Stimulated activated CD8-positive, alpha-beta memory T cell treated with anti-CD3 and anti-CD28 coated beads, Interleukin-2, amount 100 ng/mL, for 48 hours (primary cell): ENCODE measurements at regions not wholly inside any gene's neighbourhood (a gene's known extent, or its start where the extent isn't known, plus 50 kb on each side); places are given as distances from the start of the nearest gene placed in this dataset.

ENCODE experiments used
- DNase-seq, 2 donors: peaks; one replicate each; pipeline ENCODE4 v3.0.0-alpha.2; 2020; ENCODE audit warnings: low read depth in 2 of 2

GRCh38 chr2:12253167-12253778 is 463.5 kb upstream of the TRIB2 start:
- DNase-seq: no peak

- no peak for DNase-seq
Observed at GRCh38 chr2:12254280-12254860, 462.4 kb upstream of the TRIB2 start.

- no peak for DNase-seq
Observed at GRCh38 chr2:12256206-12256605, 460.5 kb upstream of the TRIB2 start.

- no peak for DNase-seq
Observed at GRCh38 chr2:12257476-12257875, 459.3 kb upstream of the TRIB2 start.

- DNase-seq: no peak
Observed at GRCh38 chr2:12259493-12259892, 457.2 kb upstream of the TRIB2 start.

- no peak for DNase-seq
Observed at GRCh38 chr2:12261986-12262680, 454.6 kb upstream of the TRIB2 start.

GRCh38 chr2:12262681-12263436 is 453.9 kb upstream of the TRIB2 start:
- no peak for DNase-seq

- DNase-seq: no peak
Observed at GRCh38 chr2:12263730-12264129, 453.0 kb upstream of the TRIB2 start.

GRCh38 chr2:12264146-12264545 is 452.6 kb upstream of the TRIB2 start:
- DNase-seq: no peak

GRCh38 chr2:12265646-12266045 is 451.1 kb upstream of the TRIB2 start:
- DNase-seq: no peak

- DNase-seq: no peak
Observed at GRCh38 chr2:12267042-12267441, 449.7 kb upstream of the TRIB2 start.

GRCh38 chr2:12269041-12269972 is 447.4 kb upstream of the TRIB2 start:
- DNase-seq: no peak

- DNase-seq: no peak
Observed at GRCh38 chr2:12270876-12271588, 445.7 kb upstream of the TRIB2 start.

GRCh38 chr2:12271589-12271984 is 445.1 kb upstream of the TRIB2 start:
- no peak for DNase-seq

- no peak for DNase-seq
Observed at GRCh38 chr2:12273111-12273510, 443.6 kb upstream of the TRIB2 start.

GRCh38 chr2:12274591-12274990 is 442.1 kb upstream of the TRIB2 start:
- no peak for DNase-seq

- no peak for DNase-seq
Observed at GRCh38 chr2:12277241-12278034, 439.3 kb upstream of the TRIB2 start.

GRCh38 chr2:12278217-12278750 is 438.5 kb upstream of the TRIB2 start:
- DNase-seq: no peak

- no peak for DNase-seq
Observed at GRCh38 chr2:12282780-12283695, 433.7 kb upstream of the TRIB2 start.
